ENCODE measurements at regions not wholly inside any gene's neighbourhood (a gene's known extent, or its start where the extent isn't known, plus 50 kb on each side); places are given as distances from the start of the nearest gene placed in this dataset.

DNA sequence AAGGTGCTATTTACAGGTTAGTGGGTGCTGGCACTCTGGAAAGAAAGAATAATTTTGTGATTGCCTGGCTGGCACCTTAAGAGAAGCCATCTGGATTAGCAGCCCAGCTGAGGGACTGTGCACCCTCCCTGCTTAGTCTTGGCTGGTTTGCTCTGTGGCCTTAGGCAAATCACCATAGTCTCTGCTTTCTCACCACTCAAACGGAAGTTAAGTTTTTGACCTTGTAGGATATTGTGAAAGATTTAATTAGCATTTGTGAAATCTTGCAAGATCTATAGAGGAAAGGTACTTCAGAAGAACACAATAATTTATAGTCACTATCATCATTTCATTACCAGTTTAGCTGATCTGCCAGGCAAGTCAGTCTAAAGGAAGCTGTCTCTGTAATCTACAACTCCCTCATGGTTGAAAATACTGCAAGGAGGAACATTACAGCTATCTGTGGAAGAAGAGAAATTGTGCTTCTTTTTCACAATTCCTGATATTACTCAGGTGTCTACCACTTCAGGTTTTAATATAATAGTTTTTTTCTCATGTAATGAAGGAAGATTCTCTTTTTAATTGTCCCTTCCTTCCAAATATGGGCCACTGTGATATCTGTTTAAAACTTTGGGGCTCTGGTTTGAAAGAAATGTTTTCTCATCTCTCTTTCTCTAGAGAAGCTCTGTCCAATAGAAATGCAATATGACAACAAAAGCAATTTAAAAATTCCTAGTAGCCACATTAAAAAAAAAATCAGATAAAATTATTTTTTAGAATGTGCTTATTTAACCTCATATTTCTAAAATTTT is 219.6 kb downstream of the PTEN start:
- TF ChIP-seq, protein P1, sequence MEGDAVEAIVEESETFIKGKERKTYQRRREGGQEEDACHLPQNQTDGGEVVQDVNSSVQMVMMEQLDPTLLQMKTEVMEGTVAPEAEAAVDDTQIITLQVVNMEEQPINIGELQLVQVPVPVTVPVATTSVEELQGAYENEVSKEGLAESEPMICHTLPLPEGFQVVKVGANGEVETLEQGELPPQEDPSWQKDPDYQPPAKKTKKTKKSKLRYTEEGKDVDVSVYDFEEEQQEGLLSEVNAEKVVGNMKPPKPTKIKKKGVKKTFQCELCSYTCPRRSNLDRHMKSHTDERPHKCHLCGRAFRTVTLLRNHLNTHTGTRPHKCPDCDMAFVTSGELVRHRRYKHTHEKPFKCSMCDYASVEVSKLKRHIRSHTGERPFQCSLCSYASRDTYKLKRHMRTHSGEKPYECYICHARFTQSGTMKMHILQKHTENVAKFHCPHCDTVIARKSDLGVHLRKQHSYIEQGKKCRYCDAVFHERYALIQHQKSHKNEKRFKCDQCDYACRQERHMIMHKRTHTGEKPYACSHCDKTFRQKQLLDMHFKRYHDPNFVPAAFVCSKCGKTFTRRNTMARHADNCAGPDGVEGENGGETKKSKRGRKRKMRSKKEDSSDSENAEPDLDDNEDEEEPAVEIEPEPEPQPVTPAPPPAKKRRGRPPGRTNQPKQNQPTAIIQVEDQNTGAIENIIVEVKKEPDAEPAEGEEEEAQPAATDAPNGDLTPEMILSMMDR (IDR thresholded peaks at IDR 0.05) = no peak
- no peak for TF ChIP-seq ZFX (IDR thresholded peaks at IDR 0.05; ENCODE audit: borderline replicate concordance)

Measured in 22Rv1 (cell line).